ENCODE measurements at regions not wholly inside any gene's neighbourhood (a gene's known extent, or its start where the extent isn't known, plus 50 kb on each side); places are given as distances from the start of the nearest gene placed in this dataset.

DNA sequence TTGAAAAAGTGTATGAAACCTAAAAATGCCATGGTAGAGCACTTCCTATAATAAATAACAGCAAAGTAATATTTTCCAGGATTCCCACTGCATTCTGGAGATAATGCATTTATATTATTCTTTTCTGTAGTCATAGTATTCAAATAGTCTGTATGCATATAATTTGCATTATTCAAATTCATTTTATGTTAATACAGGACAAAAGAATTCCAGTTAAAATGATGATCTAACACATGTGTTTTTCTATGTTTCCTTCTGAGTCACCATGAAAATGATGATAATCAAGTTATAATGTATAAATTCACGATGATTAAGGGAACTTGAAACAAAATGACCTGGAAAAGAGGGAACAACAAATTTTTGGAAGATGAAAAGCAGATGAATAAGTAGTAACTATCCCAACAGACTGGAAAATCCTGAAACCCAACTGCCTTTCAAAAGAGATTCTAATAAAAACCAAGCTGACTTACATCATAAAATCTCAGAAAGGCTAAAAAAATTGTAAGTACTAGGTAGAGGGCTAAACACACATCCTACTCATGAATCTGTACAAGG lies 358.6 kb upstream of the PAPPA start:
- TF ChIP-seq, protein P1, sequence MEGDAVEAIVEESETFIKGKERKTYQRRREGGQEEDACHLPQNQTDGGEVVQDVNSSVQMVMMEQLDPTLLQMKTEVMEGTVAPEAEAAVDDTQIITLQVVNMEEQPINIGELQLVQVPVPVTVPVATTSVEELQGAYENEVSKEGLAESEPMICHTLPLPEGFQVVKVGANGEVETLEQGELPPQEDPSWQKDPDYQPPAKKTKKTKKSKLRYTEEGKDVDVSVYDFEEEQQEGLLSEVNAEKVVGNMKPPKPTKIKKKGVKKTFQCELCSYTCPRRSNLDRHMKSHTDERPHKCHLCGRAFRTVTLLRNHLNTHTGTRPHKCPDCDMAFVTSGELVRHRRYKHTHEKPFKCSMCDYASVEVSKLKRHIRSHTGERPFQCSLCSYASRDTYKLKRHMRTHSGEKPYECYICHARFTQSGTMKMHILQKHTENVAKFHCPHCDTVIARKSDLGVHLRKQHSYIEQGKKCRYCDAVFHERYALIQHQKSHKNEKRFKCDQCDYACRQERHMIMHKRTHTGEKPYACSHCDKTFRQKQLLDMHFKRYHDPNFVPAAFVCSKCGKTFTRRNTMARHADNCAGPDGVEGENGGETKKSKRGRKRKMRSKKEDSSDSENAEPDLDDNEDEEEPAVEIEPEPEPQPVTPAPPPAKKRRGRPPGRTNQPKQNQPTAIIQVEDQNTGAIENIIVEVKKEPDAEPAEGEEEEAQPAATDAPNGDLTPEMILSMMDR (conservative IDR thresholded peaks at IDR 0.05; ENCODE audit: low read length): no peak
- no peak for TF ChIP-seq EZH2phosphoT487 (IDR thresholded peaks at IDR 0.05; ENCODE audit: borderline replicate concordance)

All from Loucy (cell line).